A673 (cell line): ENCODE measurements at regions not wholly inside any gene's neighbourhood (a gene's known extent, or its start where the extent isn't known, plus 50 kb on each side); places are given as distances from the start of the nearest gene placed in this dataset.

Experiments
- BruUV-seq: library from RNA; stranded (reverse); fragments of 400-500 nt; replicated peaks from 2 replicates; lab custom pipeline; 2021; lab: Mats Ljungman, UMichigan
- CTCF ChIA-PET: fragments of 300-600 bp; sonication (Branson Sonifier 250); formaldehyde crosslinking; loops from one replicate; lab custom pipeline; 2022; ENCODE audit warnings: antibody characterized with exemption; lab: Charles Lee
- POLR2A ChIA-PET: fragments of 300-600 bp; sonication (Branson Sonifier 250); formaldehyde crosslinking; loops from one replicate; lab custom pipeline; 2022; ENCODE audit warnings: antibody characterized with exemption; ENCODE audit not compliant: low non-redundant PET; lab: Charles Lee
- DNase-seq: peaks from one replicate; pipeline ENCODE4 v3.0.0-alpha.2; 2015; ENCODE audit warnings: low spot score
- H3K27ac ChIP-seq: fragments of 200-600 bp; sonication (generic); 2 replicates; pipeline ENCODE4 v1.5.1; 2016; ENCODE audit warnings: mixed run types, low read depth, mild to moderate bottlenecking, mixed read lengths, antibody characterized with exemption, low read length; ENCODE audit not compliant: poor library complexity, severe bottlenecking
- H3K27me3 ChIP-seq: fragments of 200-600 bp; sonication (generic); replicated peaks from 2 replicates; pipeline ENCODE4 v1.6.1; 2017; ENCODE audit warnings: mixed run types, low read depth, mild to moderate bottlenecking, mixed read lengths, antibody characterized with exemption, low read length; ENCODE audit not compliant: insufficient read depth, poor library complexity
- H3K36me3 ChIP-seq: fragments of 200-600 bp; sonication (generic); 2 replicates; pipeline ENCODE4 v1.6.1; 2016; ENCODE audit warnings: mixed run types, mild to moderate bottlenecking, mixed read lengths, antibody characterized with exemption, low read length; ENCODE audit not compliant: insufficient read depth, poor library complexity, severe bottlenecking
- H3K4me1 ChIP-seq: fragments of 200-600 bp; sonication (generic); 2 replicates; pipeline ENCODE4 v1.6.1; 2017; ENCODE audit warnings: mixed run types, mild to moderate bottlenecking, mixed read lengths, antibody characterized with exemption, low read length; ENCODE audit not compliant: insufficient read depth, poor library complexity, severe bottlenecking
- H3K4me3 ChIP-seq: fragments of 200-600 bp; sonication (generic); 2 replicates; pipeline ENCODE4 v1.5.1; 2016; ENCODE audit warnings: low read depth, mixed run types, mild to moderate bottlenecking, mixed read lengths, low read length; ENCODE audit not compliant: poor library complexity, severe bottlenecking
- H3K9me3 ChIP-seq: fragments of 200-600 bp; sonication (generic); 2 replicates; pipeline ENCODE4 v1.6.1; 2016; ENCODE audit warnings: mixed run types, low read depth, mild to moderate bottlenecking, mixed read lengths, antibody characterized with exemption, low read length; ENCODE audit not compliant: poor library complexity, severe bottlenecking
- EZH2 ChIP-seq: fragments of 200-600 bp; sonication (generic); IDR thresholded peaks from 2 replicates; pipeline ENCODE4 v1.6.1; 2017; ENCODE audit warnings: borderline replicate concordance, low read depth, mild to moderate bottlenecking, mixed read lengths, antibody characterized with exemption, low read length; ENCODE audit not compliant: poor library complexity, severe bottlenecking
- intact Hi-C: fragments of 100-400 bp; cut with micrococcal nuclease; formaldehyde crosslinking; loops from one replicate; pipeline ENCODE4 v1.10.0; 2022; ENCODE audit not compliant: unreplicated experiment
- TF ChIP-seq, protein P1 (sequence below): fragments of 300-800, 200-600 bp; sonication (generic); conservative IDR thresholded peaks from 2 replicates; pipeline ENCODE4 v1.5.1; 2017; ENCODE audit warnings: low read depth, mild to moderate bottlenecking, antibody characterized with exemption, low read length, moderate library complexity, mixed read lengths

DNA sequence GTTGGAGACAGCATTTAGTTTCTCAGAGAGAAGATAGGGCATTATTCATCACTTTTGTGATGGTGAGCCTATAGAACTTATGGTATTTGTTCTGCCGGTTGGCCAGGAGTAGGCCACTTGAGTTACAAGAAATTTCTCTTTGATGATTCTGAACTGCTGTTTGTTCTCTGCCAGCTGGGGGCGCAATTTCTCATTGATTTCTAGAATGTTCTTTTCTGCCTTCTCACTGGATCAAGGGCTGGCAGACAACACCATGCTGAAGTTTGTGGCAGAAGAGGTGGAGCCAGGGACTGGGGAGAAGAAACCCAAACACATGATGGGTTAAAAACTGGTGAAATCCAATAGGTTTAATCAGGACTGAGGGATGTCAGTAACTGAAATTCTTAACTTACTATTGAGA lies 360.6 kb downstream of the FAM72C start:
- Histone ChIP-seq H3K27me3 (peaks cover 2% of the 10 kb centered on the region), H3K4me1 (no peaks in the 10 kb centered on the region), H3K36me3 (no peaks in the 10 kb centered on the region), H3K4me3 (no peak overlapping the region), H3K27ac (no peak overlapping the region), H3K9me3 (no peaks in the 10 kb centered on the region)
- peak; percentile 7 for DNase-seq
- CTCF ChIA-PET = no interaction called here
- TF ChIP-seq, protein P1, sequence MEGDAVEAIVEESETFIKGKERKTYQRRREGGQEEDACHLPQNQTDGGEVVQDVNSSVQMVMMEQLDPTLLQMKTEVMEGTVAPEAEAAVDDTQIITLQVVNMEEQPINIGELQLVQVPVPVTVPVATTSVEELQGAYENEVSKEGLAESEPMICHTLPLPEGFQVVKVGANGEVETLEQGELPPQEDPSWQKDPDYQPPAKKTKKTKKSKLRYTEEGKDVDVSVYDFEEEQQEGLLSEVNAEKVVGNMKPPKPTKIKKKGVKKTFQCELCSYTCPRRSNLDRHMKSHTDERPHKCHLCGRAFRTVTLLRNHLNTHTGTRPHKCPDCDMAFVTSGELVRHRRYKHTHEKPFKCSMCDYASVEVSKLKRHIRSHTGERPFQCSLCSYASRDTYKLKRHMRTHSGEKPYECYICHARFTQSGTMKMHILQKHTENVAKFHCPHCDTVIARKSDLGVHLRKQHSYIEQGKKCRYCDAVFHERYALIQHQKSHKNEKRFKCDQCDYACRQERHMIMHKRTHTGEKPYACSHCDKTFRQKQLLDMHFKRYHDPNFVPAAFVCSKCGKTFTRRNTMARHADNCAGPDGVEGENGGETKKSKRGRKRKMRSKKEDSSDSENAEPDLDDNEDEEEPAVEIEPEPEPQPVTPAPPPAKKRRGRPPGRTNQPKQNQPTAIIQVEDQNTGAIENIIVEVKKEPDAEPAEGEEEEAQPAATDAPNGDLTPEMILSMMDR = peak; percentile 52
- no peak for TF ChIP-seq EZH2
- intact Hi-C loops = no loop called here
- POLR2A ChIA-PET = no interaction called here
- BruUV-seq = no TSS peak

DNA sequence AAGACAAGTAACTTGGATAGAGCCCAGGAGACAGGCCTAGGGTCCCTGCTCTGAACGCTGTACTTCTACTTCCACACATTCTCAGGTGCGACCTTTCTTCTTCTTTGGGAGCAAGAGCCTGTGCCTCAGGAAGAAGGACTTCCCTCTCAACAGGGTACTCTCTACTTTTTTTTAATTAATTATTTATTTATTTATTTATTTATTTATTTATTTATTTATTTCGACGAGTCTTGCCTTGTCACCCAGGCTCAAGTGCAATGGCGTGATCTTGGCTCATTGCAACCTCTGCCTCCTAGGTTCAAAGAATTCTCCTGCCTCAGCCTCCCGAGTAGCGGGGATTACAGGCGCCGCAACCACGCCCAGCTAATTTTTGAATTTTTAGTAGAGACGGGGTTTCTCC lies 361.6 kb downstream of the FAM72C start:
- ChIA-PET CTCF (no interaction called here), POLR2A (no interaction called here)
- Histone ChIP-seq H3K9me3 (no peaks in the 10 kb centered on the region), H3K36me3 (no peaks in the 10 kb centered on the region), H3K27ac (no peak overlapping the region), H3K4me3 (no peak overlapping the region), H3K4me1 (no peaks in the 10 kb centered on the region), H3K27me3 (no peaks in the 10 kb centered on the region)
- intact Hi-C loops = no loop called here
- no TSS peak for BruUV-seq
- no peak for TF ChIP-seq EZH2
- TF ChIP-seq, protein P1 = no peak
- no peak for DNase-seq

DNA sequence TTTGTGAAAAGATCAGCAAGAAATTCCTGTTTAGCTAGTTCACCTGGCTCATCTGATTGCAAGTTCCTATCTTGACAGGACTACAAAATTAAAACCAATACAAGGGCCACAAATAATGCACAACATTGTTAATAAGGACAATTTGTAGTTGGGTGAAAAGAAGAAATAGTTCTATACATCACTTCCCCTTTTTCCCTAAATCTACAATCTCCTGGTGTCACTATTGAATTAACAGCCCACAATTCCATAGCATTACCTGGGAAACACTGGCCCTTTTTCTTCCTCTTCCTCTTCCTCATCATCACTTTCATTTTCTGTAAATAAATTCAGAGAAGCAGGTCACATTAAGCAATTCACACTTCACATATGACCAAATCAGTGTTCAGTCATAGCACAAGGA lies 366.9 kb downstream of the FAM72C start:
- no peaks in the 10 kb centered on the region for H3K36me3 ChIP-seq
- intact Hi-C loops = no loop called here
- TF ChIP-seq, protein P1 = no peak
- TF ChIP-seq EZH2 = no peak
- peaks cover 9% of the 10 kb centered on the region for H3K27me3 ChIP-seq
- no peak overlapping the region for H3K4me3 ChIP-seq
- CTCF ChIA-PET = no interaction called here
- no peaks in the 10 kb centered on the region for H3K4me1 ChIP-seq
- no peak for DNase-seq
- H3K9me3 ChIP-seq = no peaks in the 10 kb centered on the region
- POLR2A ChIA-PET = no interaction called here
- no TSS peak for BruUV-seq
- H3K27ac ChIP-seq = no peak overlapping the region
